ENCODE measurements at regions not wholly inside any gene's neighbourhood (a gene's known extent, or its start where the extent isn't known, plus 50 kb on each side); places are given as distances from the start of the nearest gene placed in this dataset.

GRCh38 chr1:192445839-192446489 lies 129.2 kb downstream of the RGS21 start:
- TF ChIP-seq POLR2A (IDR thresholded peaks at IDR 0.05; ENCODE audit: low read depth, low read length), result no peak
- TF ChIP-seq MAX (IDR thresholded peaks at IDR 0.05; ENCODE audit: insufficient read depth, insufficient read length), result no peak

All from endothelial cell of umbilical vein (primary cell).